GM12891 (cell line): ENCODE measurements at regions not wholly inside any gene's neighbourhood (a gene's known extent, or its start where the extent isn't known, plus 50 kb on each side); places are given as distances from the start of the nearest gene placed in this dataset.

ENCODE experiments used
- POLR2A ChIP-seq: IDR thresholded peaks from 2 replicates; pipeline ENCODE4 v1.6.1; 2011; ENCODE audit warnings: low read depth, low read length, control low read depth
- POLR2AphosphoS5 ChIP-seq: IDR thresholded peaks from 2 replicates; pipeline ENCODE4 v1.6.1; 2011; ENCODE audit warnings: low read depth, low read length, control low read depth
- TAF1 ChIP-seq: IDR thresholded peaks from 2 replicates; pipeline ENCODE4 v1.6.1; 2011; ENCODE audit warnings: low read depth, low read length, control low read depth

DNA sequence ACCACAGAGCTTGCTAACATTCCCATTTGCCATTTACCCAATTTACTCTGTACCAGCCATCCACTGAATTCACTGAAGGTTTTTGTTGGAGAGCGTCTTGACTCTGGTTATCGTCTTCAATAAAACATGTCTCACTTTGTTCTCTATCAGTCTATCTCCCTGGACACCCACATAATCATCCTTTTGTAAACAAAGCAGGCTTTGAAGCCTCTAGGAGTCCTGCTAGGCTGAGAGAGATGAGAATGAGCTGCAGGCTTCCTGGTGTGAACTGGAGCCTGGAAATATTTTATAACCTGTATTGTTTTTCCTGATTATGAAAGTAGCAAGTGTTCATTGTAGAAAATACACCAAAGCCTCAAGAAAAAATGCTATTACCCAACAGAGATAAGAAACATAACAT lies 140.6 kb upstream of the ZNF366 start:
- TF ChIP-seq POLR2A (no peak), POLR2AphosphoS5 (no peak), TAF1 (no peak)
